NCI-H1436 (cell line): ENCODE measurements at regions not wholly inside any gene's neighbourhood (a gene's known extent, or its start where the extent isn't known, plus 50 kb on each side); places are given as distances from the start of the nearest gene placed in this dataset.

Experiments used
- DNase-seq: peaks from one replicate; lab custom pipeline; 2025; lab: John Stamatoyannopoulos, UW

- DNase-seq: no peak
These were observed 361.2 kb downstream of the BCOR start for GRCh38 chrX:39736216-39737211.

GRCh38 chrX:39739585-39739984, 358.2 kb downstream of the BCOR start:
- no peak for DNase-seq

GRCh38 chrX:39740078-39740477, 357.7 kb downstream of the BCOR start:
- DNase-seq: no peak

GRCh38 chrX:39741904-39742303, 355.9 kb downstream of the BCOR start:
- DNase-seq: no peak

GRCh38 chrX:39745818-39746217, 351.9 kb downstream of the BCOR start:
- no peak for DNase-seq

DNA sequence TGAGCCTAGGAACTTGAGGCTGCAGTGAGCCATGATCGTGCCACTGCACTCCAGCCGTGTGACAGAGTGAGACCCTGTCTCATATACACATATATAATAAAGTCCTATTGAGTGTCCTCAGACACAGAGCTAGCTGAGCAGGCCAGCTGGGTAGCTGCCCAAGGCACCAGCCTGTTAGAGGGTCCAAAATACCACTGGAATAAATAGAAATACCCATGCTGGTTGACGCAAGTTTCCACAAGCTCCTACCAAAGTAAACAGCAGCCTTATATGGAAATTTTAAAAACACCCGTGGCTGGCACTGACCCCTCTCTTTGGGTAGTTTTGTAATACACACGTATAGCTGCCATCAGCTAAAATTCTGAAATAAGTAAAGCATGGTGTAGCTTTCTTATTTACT, 348.6 kb downstream of the BCOR start:
- DNase-seq: no peak

DNA sequence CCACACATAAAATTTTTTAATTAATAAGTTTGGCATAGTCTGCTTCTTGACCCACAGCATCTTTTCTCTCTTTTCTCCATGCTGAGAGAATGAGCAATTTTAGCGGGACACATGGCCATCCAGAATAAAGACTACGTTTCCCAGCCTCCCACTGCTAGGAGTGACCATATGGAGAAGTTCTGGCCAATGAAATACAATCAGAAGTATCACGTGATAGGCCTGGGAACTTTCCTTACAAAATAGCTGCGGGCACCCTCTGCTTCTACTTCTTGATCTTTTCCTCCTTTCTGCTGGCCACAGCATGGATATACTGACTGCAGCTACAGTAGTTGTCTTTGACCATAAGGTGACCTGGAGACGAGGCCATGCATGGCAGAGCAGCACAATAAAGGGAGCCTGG, 348.0 kb downstream of the BCOR start:
- no peak for DNase-seq

- DNase-seq: no peak
These were observed 347.4 kb downstream of the BCOR start for GRCh38 chrX:39750256-39750790.

GRCh38 chrX:39750848-39751247, 346.9 kb downstream of the BCOR start:
- DNase-seq: no peak

DNA sequence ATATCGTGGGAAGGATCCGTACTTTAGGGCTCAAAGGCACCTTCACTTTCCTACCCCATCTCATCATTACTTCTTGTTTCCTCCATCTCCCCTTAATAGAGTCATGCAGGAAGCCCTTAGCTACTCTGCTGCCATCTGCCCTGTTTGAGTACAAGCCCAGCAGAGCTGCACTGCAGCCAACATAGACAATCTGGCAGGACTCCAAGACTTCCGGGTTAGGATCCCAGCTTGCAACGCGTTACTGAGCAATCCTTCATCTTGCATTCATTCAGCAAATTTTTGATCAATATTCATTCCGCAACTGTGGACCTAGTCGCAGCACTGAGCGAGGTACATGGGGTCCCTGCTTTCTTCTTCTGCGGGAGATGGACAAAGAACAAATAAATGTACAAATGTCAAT, 344.9 kb downstream of the BCOR start:
- no peak for DNase-seq

DNA sequence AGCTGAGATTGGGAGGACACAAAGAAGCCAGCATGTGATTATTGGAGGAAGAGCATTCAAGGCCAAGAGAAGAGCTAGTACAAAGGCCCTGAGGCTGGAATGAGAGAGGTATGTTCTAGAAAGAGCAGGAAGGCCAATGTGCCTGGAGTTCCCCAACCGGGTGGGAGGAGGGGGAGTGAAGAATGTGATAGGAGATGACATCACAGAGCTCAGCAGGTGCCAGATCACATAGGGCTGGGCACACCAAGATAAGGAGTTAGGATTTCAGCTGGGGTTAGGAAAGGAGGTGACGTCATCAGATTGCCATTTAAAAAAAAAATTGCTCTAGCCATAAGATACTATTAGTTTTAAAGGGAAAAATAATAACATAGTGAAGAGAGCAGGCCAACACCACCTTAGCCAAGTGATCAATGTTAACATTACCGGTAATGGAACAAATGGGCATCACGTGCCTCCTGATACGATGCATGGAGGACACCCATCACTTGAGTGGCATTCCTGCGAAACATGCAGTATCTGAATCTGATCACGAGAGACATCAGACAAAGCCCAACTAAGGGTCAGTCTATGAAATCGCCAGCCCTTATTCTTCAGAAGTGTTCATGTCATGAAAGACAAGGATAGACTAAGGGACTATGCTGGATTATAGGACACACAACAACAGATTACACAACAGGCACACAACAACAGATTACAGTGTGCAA, 344.3 kb downstream of the BCOR start:
- no peak for DNase-seq

- no peak for DNase-seq
These were observed 342.4 kb downstream of the BCOR start for GRCh38 chrX:39755143-39756032.

- no peak for DNase-seq
These were observed 341.5 kb downstream of the BCOR start for GRCh38 chrX:39756086-39756883.

DNA sequence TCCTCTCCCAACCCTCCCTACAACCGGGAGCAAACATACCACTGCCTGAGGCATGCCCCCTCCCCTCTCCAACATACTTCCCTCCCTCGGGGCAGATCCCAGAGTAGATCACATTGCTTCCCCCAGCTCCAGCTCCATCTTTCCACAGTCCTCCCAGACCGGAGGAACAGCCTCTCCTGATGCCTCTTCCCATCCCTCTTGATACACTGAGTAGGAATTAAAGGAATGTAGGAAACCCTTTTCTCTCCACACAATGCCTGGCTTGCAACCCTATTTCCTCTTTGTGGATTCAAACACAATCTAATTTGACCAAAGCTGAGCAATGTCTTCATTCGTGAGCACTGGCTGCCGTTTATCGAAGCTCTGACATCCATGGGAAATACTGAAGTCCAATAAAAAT, 339.8 kb downstream of the BCOR start:
- DNase-seq: no peak

DNA sequence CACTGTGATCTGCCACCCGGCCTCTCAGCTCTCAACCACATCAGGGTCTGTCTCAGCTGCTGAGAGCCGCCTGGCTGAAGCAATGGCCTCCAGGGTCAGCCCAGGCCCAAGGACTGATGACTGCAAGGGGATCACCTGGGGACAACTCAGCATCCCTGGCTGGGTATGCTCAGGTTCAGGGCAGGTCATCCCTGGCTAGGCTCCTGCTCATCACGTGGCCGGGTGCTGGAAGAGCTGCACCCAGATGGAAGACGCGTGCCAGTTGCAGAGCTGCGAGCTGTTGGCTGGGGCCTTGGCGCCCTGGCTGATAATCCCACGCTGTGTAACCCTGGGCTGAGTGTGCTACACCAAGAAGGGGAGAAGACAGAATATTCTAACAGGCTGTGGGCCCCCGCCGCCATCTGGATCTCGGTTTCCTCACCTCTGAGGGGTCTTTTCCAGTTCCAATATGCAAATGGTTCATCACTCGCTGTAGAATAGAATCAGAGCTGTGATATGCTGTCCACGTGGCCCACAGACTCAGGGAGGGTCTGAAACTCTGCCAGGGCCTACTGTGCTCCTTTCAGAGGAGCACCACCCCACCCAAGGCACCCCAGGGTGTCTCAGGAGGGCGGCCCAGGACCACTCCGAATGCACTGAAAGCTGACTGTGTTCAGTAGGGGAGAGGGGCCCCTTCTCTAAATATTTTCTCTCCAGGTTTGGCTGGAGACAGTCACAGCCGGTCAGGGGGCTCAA, 338.8 kb downstream of the BCOR start:
- DNase-seq: no peak

GRCh38 chrX:39759526-39760224, 338.1 kb downstream of the BCOR start:
- DNase-seq: no peak

DNA sequence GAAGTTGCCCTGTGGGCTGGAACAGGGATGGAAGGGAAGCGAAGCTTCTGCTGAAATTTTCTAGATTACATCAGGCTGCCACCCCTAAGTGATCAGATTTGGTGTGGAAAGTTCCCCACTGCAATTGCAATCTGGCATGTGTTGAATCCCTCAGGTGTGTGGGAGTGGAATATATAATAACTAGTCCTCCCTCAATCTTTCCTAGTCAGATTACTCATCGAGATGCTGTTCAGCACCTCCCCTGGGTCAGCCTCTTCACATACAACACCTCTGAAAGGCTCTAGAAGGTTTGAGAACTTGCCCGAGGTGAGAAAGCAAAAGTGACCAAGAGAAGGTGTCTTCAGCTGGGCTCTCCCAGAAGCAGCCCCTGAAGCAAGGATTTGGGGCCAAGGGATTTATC, 336.8 kb downstream of the BCOR start:
- no peak for DNase-seq

- DNase-seq: no peak
These were observed 335.4 kb downstream of the BCOR start for GRCh38 chrX:39762266-39762841.

DNA sequence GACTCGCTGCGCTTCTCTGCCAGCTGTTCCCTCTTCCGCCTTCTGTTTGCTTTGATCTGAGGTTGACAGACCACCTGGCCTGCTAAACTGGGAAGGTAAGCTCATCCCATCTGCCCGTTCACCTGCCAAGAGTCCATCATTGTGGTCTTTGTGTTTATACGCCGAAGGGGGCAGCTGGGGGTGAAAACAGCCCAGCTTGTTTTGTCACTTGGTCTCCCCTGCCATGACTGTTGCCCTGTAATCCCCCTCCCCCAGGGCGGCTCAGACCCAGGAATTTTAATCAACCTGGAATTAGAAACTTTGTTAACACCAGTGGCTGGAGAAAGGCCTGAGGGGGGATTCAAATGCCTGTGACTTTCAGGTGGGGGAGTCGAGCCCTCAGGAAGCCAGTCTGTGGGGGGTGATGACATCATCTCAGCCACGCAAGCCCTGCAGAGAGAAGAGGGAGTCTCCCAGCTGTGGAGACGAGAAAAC, 333.3 kb downstream of the BCOR start:
- DNase-seq: no peak
